Parathyroid adenoma (tissue), 2 donors: ENCODE measurements at regions not wholly inside any gene's neighbourhood (a gene's known extent, or its start where the extent isn't known, plus 50 kb on each side); places are given as distances from the start of the nearest gene placed in this dataset.

Experiments used
- H2AFZ ChIP-seq: fragments of 300-600 bp; sonication (generic); one replicate; pipeline ENCODE4 v1.7.0; 2017; ENCODE audit warnings: antibody characterized with exemption, mild to moderate bottlenecking
- H3K27ac ChIP-seq: fragments of 300-600 bp; sonication (generic); one replicate; pipeline ENCODE4 v1.7.0; 2017
- H3K27me3 ChIP-seq: fragments of 300-600 bp; sonication (generic); one replicate; pipeline ENCODE4 v1.7.0; 2017; ENCODE audit warnings: low read length; ENCODE audit not compliant: control insufficient read depth, insufficient read depth
- H3K36me3 ChIP-seq: fragments of 300-600 bp; sonication (generic); one replicate; pipeline ENCODE4 v1.7.0; 2017; ENCODE audit warnings: low read length; ENCODE audit not compliant: control insufficient read depth, insufficient read depth
- H3K4me1 ChIP-seq: fragments of 300-600 bp; sonication (generic); one replicate; pipeline ENCODE4 v1.7.0; 2017; ENCODE audit warnings: control low read depth
- H3K4me2 ChIP-seq: fragments of 300-600 bp; sonication (generic); one replicate; pipeline ENCODE4 v1.7.0; 2017; ENCODE audit warnings: low read length
- H3K4me3 ChIP-seq: fragments of 300-600 bp; sonication (generic); one replicate; pipeline ENCODE4 v1.7.0; 2017; ENCODE audit warnings: low read depth, low read length
- H3K79me2 ChIP-seq: fragments of 300-600 bp; sonication (generic); one replicate; pipeline ENCODE4 v1.7.0; 2017; ENCODE audit warnings: control low read depth
- H3K9ac ChIP-seq: fragments of 300-600 bp; sonication (generic); one replicate; pipeline ENCODE4 v1.7.0; 2017; ENCODE audit warnings: mild to moderate bottlenecking
- H3K9me3 ChIP-seq: fragments of 300-600 bp; sonication (generic); one replicate; pipeline ENCODE4 v1.7.0; 2017; ENCODE audit warnings: low read length; ENCODE audit not compliant: control insufficient read depth
- TF ChIP-seq, protein P1 (sequence below): fragments of 300-600 bp; sonication (generic); IDR thresholded peaks from one replicate; pipeline ENCODE4 v1.7.0; 2017; ENCODE audit warnings: antibody characterized with exemption, mild to moderate bottlenecking
- donor health status: primary hyperparathyroidism.

DNA sequence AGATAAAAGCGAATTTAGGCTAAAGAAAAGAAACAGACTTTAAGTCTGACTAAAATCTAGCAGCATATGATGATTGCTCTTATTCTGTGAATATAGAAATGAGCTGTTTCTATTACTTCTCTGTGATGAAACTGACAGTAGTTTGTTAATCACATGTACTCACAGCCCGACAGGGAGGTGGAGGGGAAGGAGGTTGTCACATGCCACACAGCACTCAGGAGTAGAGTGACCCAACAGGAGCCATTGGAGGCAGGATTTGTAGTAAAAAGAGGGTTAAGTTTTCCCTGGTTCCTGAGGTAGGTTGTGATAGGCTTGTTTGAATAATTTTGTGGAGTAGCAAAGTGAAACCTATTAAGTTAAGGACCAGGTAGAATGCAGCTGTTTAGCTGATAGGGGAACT lies 495.9 kb downstream of the CENPC start:
- no peaks in the 10 kb centered on the region for H3K79me2 ChIP-seq
- no peaks in the 10 kb centered on the region for H3K4me1 ChIP-seq
- H3K4me2 ChIP-seq = no peak overlapping the region
- H2AFZ ChIP-seq = no peak overlapping the region
- H3K27me3 ChIP-seq = no peaks in the 10 kb centered on the region
- no peaks in the 10 kb centered on the region for H3K36me3 ChIP-seq
- TF ChIP-seq, protein P1, sequence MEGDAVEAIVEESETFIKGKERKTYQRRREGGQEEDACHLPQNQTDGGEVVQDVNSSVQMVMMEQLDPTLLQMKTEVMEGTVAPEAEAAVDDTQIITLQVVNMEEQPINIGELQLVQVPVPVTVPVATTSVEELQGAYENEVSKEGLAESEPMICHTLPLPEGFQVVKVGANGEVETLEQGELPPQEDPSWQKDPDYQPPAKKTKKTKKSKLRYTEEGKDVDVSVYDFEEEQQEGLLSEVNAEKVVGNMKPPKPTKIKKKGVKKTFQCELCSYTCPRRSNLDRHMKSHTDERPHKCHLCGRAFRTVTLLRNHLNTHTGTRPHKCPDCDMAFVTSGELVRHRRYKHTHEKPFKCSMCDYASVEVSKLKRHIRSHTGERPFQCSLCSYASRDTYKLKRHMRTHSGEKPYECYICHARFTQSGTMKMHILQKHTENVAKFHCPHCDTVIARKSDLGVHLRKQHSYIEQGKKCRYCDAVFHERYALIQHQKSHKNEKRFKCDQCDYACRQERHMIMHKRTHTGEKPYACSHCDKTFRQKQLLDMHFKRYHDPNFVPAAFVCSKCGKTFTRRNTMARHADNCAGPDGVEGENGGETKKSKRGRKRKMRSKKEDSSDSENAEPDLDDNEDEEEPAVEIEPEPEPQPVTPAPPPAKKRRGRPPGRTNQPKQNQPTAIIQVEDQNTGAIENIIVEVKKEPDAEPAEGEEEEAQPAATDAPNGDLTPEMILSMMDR = no peak
- no peaks in the 10 kb centered on the region for H3K9me3 ChIP-seq
- H3K27ac ChIP-seq = no peak overlapping the region
- no peak overlapping the region for H3K9ac ChIP-seq
- H3K4me3 ChIP-seq = no peak overlapping the region

DNA sequence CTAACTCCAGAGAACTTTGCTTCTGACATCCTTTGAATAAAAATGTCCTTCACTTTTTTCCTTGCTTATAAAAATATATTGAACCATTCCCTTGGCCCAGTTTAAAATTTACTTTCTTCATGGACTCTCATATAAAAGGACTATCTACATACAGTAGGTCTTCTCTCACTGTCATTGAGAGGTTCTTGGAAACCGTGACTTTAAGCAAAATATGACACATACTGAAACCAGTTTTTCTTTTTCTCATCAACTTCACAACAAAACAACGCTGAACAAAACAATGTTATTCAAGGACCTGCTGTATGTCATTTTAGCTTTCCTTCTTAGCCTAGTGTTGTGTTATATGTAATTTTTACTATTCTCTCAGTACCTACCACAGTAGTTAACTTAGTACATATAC lies 496.8 kb downstream of the CENPC start:
- TF ChIP-seq, protein P1 = no peak
- H3K79me2 ChIP-seq = no peaks in the 10 kb centered on the region
- H2AFZ ChIP-seq = no peak overlapping the region
- H3K4me2 ChIP-seq = no peak overlapping the region
- H3K4me3 ChIP-seq = no peak overlapping the region
- H3K27me3 ChIP-seq = no peaks in the 10 kb centered on the region
- H3K9ac ChIP-seq = no peak overlapping the region
- H3K9me3 ChIP-seq = no peaks in the 10 kb centered on the region
- no peaks in the 10 kb centered on the region for H3K4me1 ChIP-seq
- no peak overlapping the region for H3K27ac ChIP-seq
- H3K36me3 ChIP-seq = no peaks in the 10 kb centered on the region

DNA sequence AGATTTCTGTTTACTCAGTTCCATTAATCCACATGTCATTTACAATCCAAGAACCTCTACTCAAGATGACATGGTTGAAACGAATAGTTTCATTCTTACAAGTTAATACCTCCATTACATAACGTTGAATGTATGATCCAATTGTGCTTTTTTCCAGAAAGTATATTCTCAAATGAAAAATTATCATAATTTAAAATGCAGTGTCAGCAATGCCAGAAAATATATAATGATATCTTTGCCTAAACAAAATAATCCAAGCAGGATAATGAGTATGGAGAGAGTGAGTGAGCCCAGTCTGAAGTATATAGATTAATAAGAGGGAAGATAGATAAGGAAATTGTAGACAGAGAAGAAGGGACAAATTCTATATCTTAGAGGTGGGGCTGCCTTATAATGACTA lies 505.0 kb downstream of the CENPC start:
- TF ChIP-seq, protein P1 = no peak
- Histone ChIP-seq H3K9ac (no peak overlapping the region), H3K36me3 (no peaks in the 10 kb centered on the region), H3K79me2 (no peaks in the 10 kb centered on the region), H3K27me3 (no peaks in the 10 kb centered on the region), H3K4me1 (no peaks in the 10 kb centered on the region), H3K9me3 (no peaks in the 10 kb centered on the region), H2AFZ (no peak overlapping the region), H3K4me3 (no peak overlapping the region), H3K27ac (no peak overlapping the region), H3K4me2 (no peak overlapping the region)

DNA sequence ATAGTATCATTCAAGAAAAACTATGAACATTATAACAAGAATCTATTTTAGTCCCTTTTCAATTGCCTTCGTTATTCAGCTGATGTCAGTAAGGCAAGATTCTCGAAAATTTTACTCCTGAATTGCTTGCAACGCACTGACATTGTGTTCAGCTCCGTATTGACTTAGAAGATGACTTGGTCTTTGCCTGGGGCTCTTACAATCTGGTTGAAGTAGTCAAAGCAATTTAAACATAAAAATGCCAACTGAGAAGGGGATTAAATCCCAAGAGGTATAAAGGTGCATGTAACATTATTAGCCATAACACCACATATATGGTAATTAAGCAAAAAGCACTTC lies 507.1 kb downstream of the CENPC start:
- Histone ChIP-seq H3K9me3 (no peaks in the 10 kb centered on the region), H3K36me3 (no peaks in the 10 kb centered on the region), H3K27ac (no peak overlapping the region), H3K4me2 (no peak overlapping the region), H3K4me3 (no peak overlapping the region), H3K4me1 (no peaks in the 10 kb centered on the region), H3K9ac (no peak overlapping the region), H2AFZ (no peak overlapping the region), H3K27me3 (no peaks in the 10 kb centered on the region), H3K79me2 (no peaks in the 10 kb centered on the region)
- TF ChIP-seq, protein P1 = no peak

DNA sequence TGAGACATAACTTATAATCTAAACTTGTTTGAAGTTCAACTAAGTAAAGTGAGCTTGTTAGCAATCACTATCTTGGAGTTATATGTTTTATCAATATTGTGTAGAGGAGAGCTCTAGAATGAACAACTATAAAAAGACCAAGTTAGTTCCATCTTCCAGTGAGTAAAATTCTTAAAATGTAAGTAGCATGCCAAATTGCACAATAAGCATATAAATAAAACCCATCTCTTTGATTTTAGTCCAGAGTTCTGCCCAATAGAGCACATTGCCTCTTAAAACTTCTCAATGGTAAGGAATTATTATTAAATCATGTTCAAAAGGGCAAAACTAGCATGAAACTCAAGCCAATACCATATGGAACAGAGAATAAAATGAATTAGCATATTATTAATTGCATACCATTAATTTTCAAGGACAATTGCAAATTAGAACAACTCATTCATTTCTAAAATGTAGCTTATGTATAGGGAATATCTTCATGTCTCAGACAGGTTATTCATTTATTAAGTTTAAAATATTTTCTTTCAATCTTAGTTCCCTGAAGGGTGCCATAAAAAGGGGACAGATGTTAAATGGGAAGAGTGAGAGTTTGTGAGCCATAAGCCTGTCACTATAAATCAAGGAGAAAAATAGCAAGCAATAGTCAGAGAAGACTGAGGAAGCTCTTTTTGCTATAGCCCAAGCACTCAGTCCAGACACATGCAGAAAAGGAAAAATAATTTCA lies 507.6 kb downstream of the CENPC start:
- Histone ChIP-seq H3K9me3 (no peaks in the 10 kb centered on the region), H3K4me2 (no peak overlapping the region), H3K36me3 (no peaks in the 10 kb centered on the region), H3K9ac (no peak overlapping the region), H3K27ac (no peak overlapping the region), H3K4me3 (no peak overlapping the region), H3K27me3 (no peaks in the 10 kb centered on the region), H2AFZ (no peak overlapping the region), H3K4me1 (no peaks in the 10 kb centered on the region), H3K79me2 (no peaks in the 10 kb centered on the region)
- TF ChIP-seq, protein P1 = no peak
